ENCODE measurements at regions not wholly inside any gene's neighbourhood (a gene's known extent, or its start where the extent isn't known, plus 50 kb on each side); places are given as distances from the start of the nearest gene placed in this dataset.

- Histone ChIP-seq H3K79me2 (ENCODE audit: low read length) (no peaks in the 10 kb centered on the region), H3K4me1 (ENCODE audit: low read length) (no peaks in the 10 kb centered on the region), H3K27ac (ENCODE audit: low read length) (no peak overlapping the region), H3K9me3 (replicated peaks; ENCODE audit: insufficient read depth, low read length) (no peaks in the 10 kb centered on the region), H4K20me1 (ENCODE audit: insufficient read depth, low read length) (no peaks in the 10 kb centered on the region), H3K4me2 (ENCODE audit: low read depth, low read length) (no peak overlapping the region), H3F3A (ENCODE audit: insufficient read depth, low read length) (no peaks in the 10 kb centered on the region), H3K9me2 (replicated peaks; ENCODE audit: insufficient read depth, low read length) (no peaks in the 10 kb centered on the region), H3K27me3 (replicated peaks; ENCODE audit: insufficient read depth, low read length) (no peaks in the 10 kb centered on the region), H3K9ac (ENCODE audit: low read length) (no peak overlapping the region), H3K36me3 (replicated peaks; ENCODE audit: insufficient read depth, low read length) (no peaks in the 10 kb centered on the region), H2AFZ (ENCODE audit: low read length) (no peak overlapping the region), H3K4me3 (ENCODE audit: low read length) (no peak overlapping the region)
- no peak for TF ChIP-seq EZH2phosphoT487 (IDR thresholded peaks at IDR 0.05; ENCODE audit: low read length)
- TF ChIP-seq CTCF (IDR thresholded peaks at IDR 0.05; ENCODE audit: low read length), result no peak
- TF ChIP-seq EZH2 (optimal IDR thresholded peaks at IDR 0.05; ENCODE audit: low read depth, low read length), result no peak
- DNase-seq, result no peak
Measured at GRCh38 chr1:218217040-218217439, 68.1 kb upstream of the RRP15 start.

- no peak for DNase-seq
- Histone ChIP-seq H3K4me1 (ENCODE audit: low read length) (no peaks in the 10 kb centered on the region), H3K9me2 (replicated peaks; ENCODE audit: insufficient read depth, low read length) (no peaks in the 10 kb centered on the region), H2AFZ (ENCODE audit: low read length) (no peak overlapping the region), H3K9me3 (replicated peaks; ENCODE audit: insufficient read depth, low read length) (no peaks in the 10 kb centered on the region), H4K20me1 (ENCODE audit: insufficient read depth, low read length) (no peaks in the 10 kb centered on the region), H3F3A (ENCODE audit: insufficient read depth, low read length) (no peaks in the 10 kb centered on the region), H3K79me2 (ENCODE audit: low read length) (no peaks in the 10 kb centered on the region), H3K9ac (ENCODE audit: low read length) (no peak overlapping the region), H3K27ac (ENCODE audit: low read length) (no peak overlapping the region), H3K4me3 (ENCODE audit: low read length) (no peak overlapping the region), H3K4me2 (ENCODE audit: low read depth, low read length) (no peak overlapping the region), H3K36me3 (replicated peaks; ENCODE audit: insufficient read depth, low read length) (no peaks in the 10 kb centered on the region), H3K27me3 (replicated peaks; ENCODE audit: insufficient read depth, low read length) (no peaks in the 10 kb centered on the region)
- no peak for TF ChIP-seq EZH2 (optimal IDR thresholded peaks at IDR 0.05; ENCODE audit: low read depth, low read length)
- TF ChIP-seq EZH2phosphoT487 (IDR thresholded peaks at IDR 0.05; ENCODE audit: low read length), result no peak
- TF ChIP-seq CTCF (IDR thresholded peaks at IDR 0.05; ENCODE audit: low read length), result no peak
Measured at GRCh38 chr1:218219460-218219859, 65.6 kb upstream of the RRP15 start.

- no peak overlapping the region for H3K4me3 ChIP-seq (ENCODE audit: low read length)
- no peak overlapping the region for H2AFZ ChIP-seq (ENCODE audit: low read length)
- H3K4me2 ChIP-seq (ENCODE audit: low read depth, low read length), result no peak overlapping the region
- no peaks in the 10 kb centered on the region for H3K36me3 ChIP-seq (replicated peaks; ENCODE audit: insufficient read depth, low read length)
- H4K20me1 ChIP-seq (ENCODE audit: insufficient read depth, low read length), result no peaks in the 10 kb centered on the region
- no peaks in the 10 kb centered on the region for H3F3A ChIP-seq (ENCODE audit: insufficient read depth, low read length)
- no peaks in the 10 kb centered on the region for H3K9me3 ChIP-seq (replicated peaks; ENCODE audit: insufficient read depth, low read length)
- H3K79me2 ChIP-seq (ENCODE audit: low read length), result no peaks in the 10 kb centered on the region
- DNase-seq, result no peak
- no peak for TF ChIP-seq EZH2 (optimal IDR thresholded peaks at IDR 0.05; ENCODE audit: low read depth, low read length)
- TF ChIP-seq CTCF (IDR thresholded peaks at IDR 0.05; ENCODE audit: low read length), result no peak
- no peak for TF ChIP-seq EZH2phosphoT487 (IDR thresholded peaks at IDR 0.05; ENCODE audit: low read length)
- H3K4me1 ChIP-seq (ENCODE audit: low read length), result no peaks in the 10 kb centered on the region
- no peak overlapping the region for H3K27ac ChIP-seq (ENCODE audit: low read length)
- no peaks in the 10 kb centered on the region for H3K27me3 ChIP-seq (replicated peaks; ENCODE audit: insufficient read depth, low read length)
- no peak overlapping the region for H3K9ac ChIP-seq (ENCODE audit: low read length)
- no peaks in the 10 kb centered on the region for H3K9me2 ChIP-seq (replicated peaks; ENCODE audit: insufficient read depth, low read length)
Measured at GRCh38 chr1:218224101-218224500, 61.0 kb upstream of the RRP15 start.

Data from MM.1S (cell line).